ENCODE measurements at regions not wholly inside any gene's neighbourhood (a gene's known extent, or its start where the extent isn't known, plus 50 kb on each side); places are given as distances from the start of the nearest gene placed in this dataset.

DNA sequence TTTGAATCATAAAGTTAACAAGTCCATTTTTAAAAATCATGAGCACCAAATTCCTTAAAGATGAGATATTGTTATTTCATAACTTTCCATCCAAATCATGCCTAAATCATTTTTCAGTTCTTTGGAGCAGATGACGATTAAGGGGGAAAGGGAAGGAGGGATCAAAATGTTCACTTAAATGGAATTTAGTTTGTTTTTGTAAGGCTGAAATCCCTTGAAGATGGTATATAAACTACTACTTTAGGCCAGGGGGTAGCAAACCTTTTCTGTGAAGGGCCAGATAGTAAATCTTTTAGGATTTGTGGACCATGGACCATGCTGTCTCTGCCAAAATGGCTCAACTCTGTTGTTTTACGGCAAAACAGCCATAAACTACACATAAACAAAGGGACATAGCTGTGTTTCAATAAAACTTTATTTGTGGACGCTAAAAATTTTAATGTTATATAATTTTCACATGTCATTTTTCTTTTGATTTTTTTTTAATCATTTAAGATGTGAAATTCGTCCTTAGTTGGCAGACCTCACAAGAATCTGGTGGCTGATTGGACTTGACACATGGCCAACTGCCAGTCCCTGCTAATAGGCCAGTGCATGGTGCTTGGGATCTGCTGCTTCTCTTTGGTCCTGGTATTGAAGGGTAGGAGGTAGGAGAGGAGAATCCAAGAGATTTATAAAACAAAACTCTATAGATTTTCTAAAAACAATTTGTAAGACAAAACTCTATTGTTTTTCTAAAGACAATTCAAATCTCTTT, 52.0 kb upstream of the RTN4 start:
- ATAC-seq (ENCODE audit: low FRiP score in 2 of 2): peak in 1 of 2 donors; percentile 52
- no peak for DNase-seq
- 78 to 90% methylated on average over 4 of the region's 4 CpGs for WGBS, 2 donors
- H3K27me3 ChIP-seq: no peaks in the 10 kb centered on the region
- no peak overlapping the region for H3K4me3 ChIP-seq
- H3K4me1 ChIP-seq: peaks cover 23 to 51% (median 27%) of the 10 kb centered on the region in 4 donors
- H3K27ac ChIP-seq: peak overlapping the region; percentile 4 to 63 (median 48)
- H3K36me3 ChIP-seq: no peaks in the 10 kb centered on the region
- TF ChIP-seq POLR2AphosphoS5 (IDR thresholded peaks at IDR 0.05) (no peak), POLR2A (IDR thresholded peaks at IDR 0.05) (no peak), EP300 (IDR thresholded peaks at IDR 0.05) (no peak)
- TF ChIP-seq, protein P1, sequence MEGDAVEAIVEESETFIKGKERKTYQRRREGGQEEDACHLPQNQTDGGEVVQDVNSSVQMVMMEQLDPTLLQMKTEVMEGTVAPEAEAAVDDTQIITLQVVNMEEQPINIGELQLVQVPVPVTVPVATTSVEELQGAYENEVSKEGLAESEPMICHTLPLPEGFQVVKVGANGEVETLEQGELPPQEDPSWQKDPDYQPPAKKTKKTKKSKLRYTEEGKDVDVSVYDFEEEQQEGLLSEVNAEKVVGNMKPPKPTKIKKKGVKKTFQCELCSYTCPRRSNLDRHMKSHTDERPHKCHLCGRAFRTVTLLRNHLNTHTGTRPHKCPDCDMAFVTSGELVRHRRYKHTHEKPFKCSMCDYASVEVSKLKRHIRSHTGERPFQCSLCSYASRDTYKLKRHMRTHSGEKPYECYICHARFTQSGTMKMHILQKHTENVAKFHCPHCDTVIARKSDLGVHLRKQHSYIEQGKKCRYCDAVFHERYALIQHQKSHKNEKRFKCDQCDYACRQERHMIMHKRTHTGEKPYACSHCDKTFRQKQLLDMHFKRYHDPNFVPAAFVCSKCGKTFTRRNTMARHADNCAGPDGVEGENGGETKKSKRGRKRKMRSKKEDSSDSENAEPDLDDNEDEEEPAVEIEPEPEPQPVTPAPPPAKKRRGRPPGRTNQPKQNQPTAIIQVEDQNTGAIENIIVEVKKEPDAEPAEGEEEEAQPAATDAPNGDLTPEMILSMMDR (IDR thresholded peaks at IDR 0.05): no peak
- no peaks in the 10 kb centered on the region for H3K9me3 ChIP-seq

DNA sequence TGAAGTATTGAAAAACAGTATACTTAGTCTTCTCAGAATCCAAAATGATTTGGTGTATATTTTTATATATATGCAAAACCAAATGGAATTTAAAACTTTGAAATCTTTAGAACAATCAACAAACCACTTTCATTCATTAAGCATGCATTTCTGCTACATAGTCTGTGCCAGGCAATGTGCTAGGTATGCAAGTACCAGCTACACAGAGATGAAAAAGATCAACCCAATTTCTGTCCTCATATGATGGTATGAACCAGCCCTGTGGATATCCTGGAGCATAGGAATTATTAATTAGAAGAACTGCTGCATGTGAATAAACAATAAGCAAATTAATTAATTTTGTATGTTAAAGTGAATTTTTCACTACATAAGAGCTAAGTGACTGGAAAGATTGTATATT, 51.2 kb upstream of the RTN4 start:
- H3K36me3 ChIP-seq: no peaks in the 10 kb centered on the region
- DNase-seq (no peak), ATAC-seq (ENCODE audit: low FRiP score in 2 of 2) (no peak)
- TF ChIP-seq EP300 (IDR thresholded peaks at IDR 0.05) (no peak), POLR2AphosphoS5 (IDR thresholded peaks at IDR 0.05) (no peak)
- H3K4me3 ChIP-seq: no peak overlapping the region
- no peaks in the 10 kb centered on the region for H3K27me3 ChIP-seq
- no peaks in the 10 kb centered on the region for H3K9me3 ChIP-seq
- peak overlapping the region in 2 of 4 donors; percentile 61 to 63 for H3K27ac ChIP-seq
- H3K4me1 ChIP-seq: peaks cover 31 to 59% (median 34%) of the 10 kb centered on the region in 4 donors

DNA sequence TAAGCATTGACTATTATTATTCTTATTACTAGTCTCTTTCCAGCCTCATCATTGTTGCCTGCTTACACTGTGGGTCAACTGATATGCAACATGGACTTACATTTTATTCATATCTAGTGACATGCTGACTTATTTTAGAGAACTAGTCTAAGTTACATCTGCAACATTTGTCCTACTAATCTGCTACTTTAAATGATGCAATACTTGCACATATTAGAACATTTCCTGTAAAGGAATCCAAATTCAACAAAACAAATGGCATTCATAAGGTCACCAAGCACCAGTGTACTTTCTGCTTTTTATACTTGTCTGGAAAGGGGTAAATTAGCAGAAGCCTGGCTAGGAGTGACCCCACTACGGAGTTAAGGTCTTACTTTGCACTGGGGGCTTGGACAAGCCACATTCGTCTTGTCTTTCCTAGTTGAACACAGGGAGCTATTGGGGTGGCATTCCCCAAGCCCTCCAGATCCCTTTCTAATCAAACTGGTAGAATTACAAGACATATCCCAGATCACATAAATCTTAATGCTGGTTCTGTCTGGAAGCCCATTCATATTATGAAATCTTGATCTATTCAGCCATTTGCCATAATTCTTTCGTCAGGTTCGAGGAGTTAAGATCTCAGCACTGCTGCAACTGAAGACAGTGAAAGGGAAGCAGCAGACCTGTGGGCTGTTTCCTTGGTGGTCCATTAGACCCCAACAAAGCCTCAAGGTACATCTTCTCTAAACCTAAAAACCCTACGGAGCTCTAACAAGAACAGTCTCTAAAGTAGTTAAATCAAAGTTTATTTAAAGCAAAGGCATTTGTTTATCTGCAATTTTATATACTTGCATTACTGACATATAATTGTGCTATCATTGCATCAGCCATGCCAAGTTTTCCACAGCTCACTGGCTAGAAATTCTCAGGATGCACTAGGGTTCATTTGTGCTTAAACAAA, 49.9 kb upstream of the RTN4 start:
- DNase-seq (no peak), ATAC-seq (ENCODE audit: low FRiP score in 2 of 2) (peak; percentile 51 to 75)
- peak overlapping the region; percentile 79 to 85 (median 80) for H3K27ac ChIP-seq
- peaks cover 32 to 66% (median 38%) of the 10 kb centered on the region in 4 donors for H3K4me1 ChIP-seq
- no peak overlapping the region for H3K4me3 ChIP-seq
- H3K27me3 ChIP-seq: no peaks in the 10 kb centered on the region
- no peaks in the 10 kb centered on the region for H3K9me3 ChIP-seq
- WGBS, 2 donors: 48 to 50% methylated on average over 5 of the region's 5 CpGs
- H3K36me3 ChIP-seq: no peaks in the 10 kb centered on the region
- TF ChIP-seq, protein P1 (IDR thresholded peaks at IDR 0.05): no peak
- TF ChIP-seq EP300 (IDR thresholded peaks at IDR 0.05) (peak in 1 of 4 donors; percentile 67), POLR2AphosphoS5 (IDR thresholded peaks at IDR 0.05) (peak in 1 of 2 donors; percentile 74), POLR2A (IDR thresholded peaks at IDR 0.05) (peak in 1 of 4 donors; percentile 28)
